NCI-H82 treated with DMSO at 0.1 percent for 48 hours (cell line): ENCODE measurements at regions not wholly inside any gene's neighbourhood (a gene's known extent, or its start where the extent isn't known, plus 50 kb on each side); places are given as distances from the start of the nearest gene placed in this dataset.
"Not testable (repeated sequence)": the region's sequence is repeated elsewhere in the genome, so short reads cannot be mapped to it uniquely, and the experiment has no call there.

ENCODE experiments used
- DNase-seq: peaks from one replicate; lab custom pipeline; 2025; ENCODE audit not compliant: unreplicated experiment; lab: John Stamatoyannopoulos, UW

GRCh38 chr1:48089356-48089891 lies 92.2 kb upstream of the TRABD2B start:
- DNase-seq = no peak

GRCh38 chr1:48084826-48085225 lies 87.6 kb upstream of the TRABD2B start:
- DNase-seq = no peak

GRCh38 chr1:48082271-48082962 lies 85.2 kb upstream of the TRABD2B start:
- no peak for DNase-seq

GRCh38 chr1:48080331-48081255 lies 83.4 kb upstream of the TRABD2B start:
- no peak for DNase-seq

GRCh38 chr1:48079096-48079495 lies 81.9 kb upstream of the TRABD2B start:
- DNase-seq = no peak

- DNase-seq = no peak
Observed at GRCh38 chr1:48077795-48078222, 80.6 kb upstream of the TRABD2B start.

DNA sequence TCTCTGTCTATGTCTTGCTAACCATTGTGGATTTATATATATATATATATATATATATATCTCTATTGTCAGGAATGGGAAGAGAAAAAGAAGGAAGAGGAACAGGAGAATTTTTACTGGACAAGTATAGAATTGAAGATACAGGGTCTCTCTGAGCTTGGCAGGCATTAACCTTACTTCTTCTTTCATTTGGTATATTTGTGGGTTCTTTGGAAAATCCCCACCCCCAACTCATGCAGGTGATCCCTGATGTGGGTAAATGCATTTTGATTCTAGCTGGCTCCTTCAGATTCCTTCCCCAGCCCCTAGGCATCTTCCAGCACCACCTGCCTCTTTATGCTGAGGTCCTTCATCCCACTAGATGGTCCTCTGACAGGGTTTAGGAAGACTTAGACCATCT lies 78.8 kb upstream of the TRABD2B start:
- DNase-seq = no peak

DNA sequence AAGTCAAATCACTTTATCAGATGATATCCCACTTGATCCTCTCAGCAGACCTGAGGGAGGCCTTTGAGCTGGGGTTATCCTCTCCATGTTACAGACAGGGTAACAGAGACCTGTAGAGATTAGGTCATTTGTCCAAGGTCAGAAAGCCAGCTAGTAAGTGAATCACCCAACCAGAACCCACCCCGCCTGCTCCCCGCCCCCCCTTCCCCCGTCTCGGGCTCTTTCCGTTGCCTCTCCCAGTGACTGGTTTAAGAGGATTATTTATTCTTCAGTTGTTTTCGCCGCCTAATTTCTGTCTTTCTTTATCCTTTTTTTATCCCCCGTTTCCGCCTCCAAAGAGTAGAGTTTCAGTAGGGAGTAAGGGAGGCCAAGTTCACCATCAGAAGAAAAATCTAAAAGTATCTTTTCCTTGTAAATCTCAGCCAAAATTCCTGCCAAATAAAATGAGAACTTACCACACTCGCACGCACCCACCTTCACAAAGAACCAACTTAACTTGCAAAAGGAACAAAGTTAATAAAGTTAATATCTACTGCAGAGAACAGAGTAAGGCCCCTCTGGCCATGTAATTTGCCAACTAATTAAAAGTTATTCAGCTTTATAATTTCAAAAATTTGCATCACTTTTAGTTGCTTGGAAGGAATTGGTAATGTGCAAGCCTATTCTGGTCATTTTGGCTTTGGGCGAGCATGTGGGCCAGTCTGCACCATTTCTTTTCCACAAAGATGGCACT lies 76.8 kb upstream of the TRABD2B start:
- DNase-seq = peak; percentile 89

DNA sequence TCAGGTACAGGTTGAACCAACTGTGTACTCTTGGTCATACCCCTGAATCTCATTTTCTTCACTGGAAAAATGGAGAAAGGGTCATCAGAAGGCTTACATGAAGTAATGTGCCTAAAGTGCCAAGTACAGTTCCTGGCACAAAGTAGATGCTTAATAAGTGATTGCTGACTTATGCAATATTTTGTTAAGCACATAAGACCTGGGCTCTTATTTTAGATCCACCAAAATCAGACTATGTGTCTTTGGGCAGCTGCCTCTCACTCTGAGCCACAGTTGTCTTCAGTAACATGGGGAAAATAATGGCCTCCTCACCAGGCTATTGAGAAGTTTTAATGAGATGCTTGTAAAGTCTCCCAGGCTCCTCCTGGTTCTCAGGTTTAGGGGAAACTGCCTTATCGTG lies 74.3 kb upstream of the TRABD2B start:
- DNase-seq = no peak

- DNase-seq = no peak
Observed at GRCh38 chr1:48070396-48070750, 73.2 kb upstream of the TRABD2B start.

- no peak for DNase-seq
Observed at GRCh38 chr1:48069662-48070395, 72.6 kb upstream of the TRABD2B start.

DNA sequence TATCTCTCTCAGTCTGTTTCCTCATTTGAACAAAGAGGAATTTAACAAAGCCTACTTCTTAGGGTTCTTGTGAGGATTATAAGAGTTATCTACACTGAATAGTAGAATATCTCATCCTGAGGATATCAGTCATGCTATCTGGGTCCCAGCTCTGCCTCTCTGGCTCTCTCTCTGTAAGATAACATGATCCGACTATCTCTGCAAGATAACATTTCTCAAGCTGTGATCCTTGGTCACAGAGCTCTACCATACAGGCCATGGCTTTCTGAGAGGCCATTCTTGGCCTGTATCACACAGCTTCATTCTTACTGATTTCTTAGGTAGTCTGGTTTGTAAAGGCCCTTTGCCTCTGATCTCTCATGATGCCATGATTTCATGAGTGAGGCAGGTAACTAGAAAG lies 71.0 kb upstream of the TRABD2B start:
- DNase-seq = no peak

- DNase-seq = no peak
Observed at GRCh38 chr1:48066936-48067335, 69.8 kb upstream of the TRABD2B start.

DNA sequence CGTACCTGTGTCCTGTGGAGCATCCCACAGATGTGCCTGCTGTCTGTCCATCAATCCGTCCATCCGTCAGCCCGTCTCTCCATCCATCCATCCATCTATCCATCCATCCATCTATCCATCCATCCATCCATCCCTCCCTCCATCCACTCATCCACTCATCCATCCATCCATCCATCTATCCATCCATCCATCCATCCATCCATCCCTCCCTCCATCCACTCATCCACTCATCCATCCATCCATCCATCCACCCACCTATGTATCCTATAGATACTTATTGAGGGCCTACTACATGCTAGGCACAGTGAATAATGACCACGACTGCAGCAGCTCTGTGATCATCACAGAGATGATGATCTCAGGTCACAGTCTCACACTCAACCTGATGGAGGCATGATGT lies 67.5 kb upstream of the TRABD2B start:
- not testable (repeated sequence) for DNase-seq

DNA sequence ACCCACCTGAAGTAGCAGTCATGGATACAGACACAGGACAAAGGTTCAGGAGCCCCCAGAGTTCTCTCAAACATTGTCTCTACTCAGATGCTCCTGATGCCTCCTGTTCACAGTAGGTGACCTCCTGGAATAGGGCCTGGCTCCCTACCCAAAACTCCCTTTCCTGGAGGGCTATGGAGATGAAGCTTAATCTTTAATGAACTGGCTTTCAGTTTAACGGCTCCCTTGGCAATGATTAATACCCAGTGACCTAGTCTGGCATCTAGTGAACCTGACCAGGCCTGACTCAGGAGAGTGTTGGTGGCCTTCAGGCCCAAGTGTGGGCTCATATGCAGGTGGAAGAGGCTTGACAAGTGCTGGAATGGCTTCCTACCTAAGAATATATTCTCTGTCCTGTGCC lies 65.2 kb upstream of the TRABD2B start:
- DNase-seq = no peak

GRCh38 chr1:48061162-48062136 lies 64.3 kb upstream of the TRABD2B start:
- DNase-seq = peak; percentile 56

GRCh38 chr1:48059289-48059688 lies 62.1 kb upstream of the TRABD2B start:
- DNase-seq = no peak

DNA sequence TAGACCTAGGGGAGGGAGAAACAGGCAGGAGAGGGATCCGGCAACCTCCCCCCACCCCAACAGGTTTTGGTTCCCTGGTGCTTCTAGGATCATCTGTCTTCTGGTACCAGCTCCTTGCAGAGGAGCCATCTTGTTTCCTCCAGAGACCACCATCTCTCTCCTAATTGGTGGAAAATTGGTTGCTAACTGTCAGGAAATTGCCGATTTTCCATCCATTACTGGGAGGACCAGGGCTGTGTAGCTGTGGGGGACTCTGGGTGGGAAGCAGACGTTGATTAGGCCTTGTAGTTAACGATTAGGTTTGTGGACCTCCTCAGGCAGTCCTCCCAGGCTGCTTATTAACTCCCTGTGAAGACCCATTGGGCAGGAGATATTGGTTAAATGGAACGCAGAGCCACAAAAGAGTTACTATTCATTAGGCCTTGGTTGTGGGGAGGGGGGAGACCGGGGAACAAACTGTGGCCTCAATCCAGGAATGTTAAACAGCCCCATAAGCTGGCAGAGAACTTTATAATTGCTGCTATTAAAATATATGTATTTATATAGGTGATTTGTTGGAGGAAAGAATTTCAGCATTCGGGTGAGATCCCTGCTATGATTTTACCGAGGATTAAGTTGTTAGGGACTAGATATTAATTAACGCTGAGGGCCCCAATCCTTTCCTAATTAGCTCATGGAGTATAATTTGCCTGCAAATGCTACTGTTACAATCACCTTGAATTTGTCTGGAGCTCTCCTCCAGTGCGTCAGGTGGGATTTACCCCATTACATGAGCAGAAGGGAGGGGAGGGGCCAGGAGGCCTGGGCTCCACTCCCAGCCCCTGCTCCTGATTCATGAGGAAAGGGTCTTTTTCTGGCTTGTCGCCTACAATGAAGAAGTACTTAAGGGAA lies 61.2 kb upstream of the TRABD2B start:
- DNase-seq = peak; percentile 45

- no peak for DNase-seq
Observed at GRCh38 chr1:48057249-48057648, 60.1 kb upstream of the TRABD2B start.
